WTC11 (cell line): ENCODE measurements at regions not wholly inside any gene's neighbourhood (a gene's known extent, or its start where the extent isn't known, plus 50 kb on each side); places are given as distances from the start of the nearest gene placed in this dataset.

Experiments used
- ATF2 ChIP-seq: sonication (generic); formaldehyde crosslinking; IDR thresholded peaks from 2 replicates; pipeline ENCODE4 v1.8.1; 2022; ENCODE audit warnings: low read depth, missing genetic modification reagents, borderline replicate concordance
- CTCF ChIP-seq: fragments of 200-600 bp; IDR thresholded peaks from 2 replicates; pipeline ENCODE4 v1.8.0; 2022; ENCODE audit warnings: antibody characterized with exemption
- E2F4 ChIP-seq: sonication (generic); formaldehyde crosslinking; IDR thresholded peaks from 2 replicates; pipeline ENCODE4 v1.8.1; 2022; ENCODE audit warnings: low read depth, mild to moderate bottlenecking, moderate library complexity, missing genetic modification reagents, borderline replicate concordance
- MYBL2 ChIP-seq: sonication (generic); formaldehyde crosslinking; IDR thresholded peaks from 2 replicates; pipeline ENCODE4 v1.8.1; 2023; ENCODE audit warnings: mild to moderate bottlenecking, moderate library complexity, missing genetic modification reagents
- PREB ChIP-seq: sonication (generic); formaldehyde crosslinking; IDR thresholded peaks from 2 replicates; pipeline ENCODE4 v1.8.1; 2022; ENCODE audit warnings: mild to moderate bottlenecking, missing genetic modification reagents, moderate library complexity, borderline replicate concordance

GRCh38 chr9:698954-699353 is 142.5 kb upstream of the DMRT1 start:
- TF ChIP-seq ATF2 (CRISPR knock-in tag) (no peak), PREB (CRISPR knock-in tag) (no peak), E2F4 (CRISPR knock-in tag) (no peak), CTCF (no peak), MYBL2 (CRISPR knock-in tag) (no peak)
